ENCODE measurements at regions not wholly inside any gene's neighbourhood (a gene's known extent, or its start where the extent isn't known, plus 50 kb on each side); places are given as distances from the start of the nearest gene placed in this dataset.

GRCh38 chr12:27177706-27178105 lies 66.4 kb upstream of the STK38L start:
- no peak overlapping the region for H3K27ac ChIP-seq (replicated peaks)
- no peak overlapping the region for H3K4me3 ChIP-seq (replicated peaks; ENCODE audit: insufficient read depth, low read length)
- H3K27me3 ChIP-seq (ENCODE audit: insufficient read depth, poor library complexity, severe bottlenecking), result no peaks in the 10 kb centered on the region
- TF ChIP-seq, protein P1, sequence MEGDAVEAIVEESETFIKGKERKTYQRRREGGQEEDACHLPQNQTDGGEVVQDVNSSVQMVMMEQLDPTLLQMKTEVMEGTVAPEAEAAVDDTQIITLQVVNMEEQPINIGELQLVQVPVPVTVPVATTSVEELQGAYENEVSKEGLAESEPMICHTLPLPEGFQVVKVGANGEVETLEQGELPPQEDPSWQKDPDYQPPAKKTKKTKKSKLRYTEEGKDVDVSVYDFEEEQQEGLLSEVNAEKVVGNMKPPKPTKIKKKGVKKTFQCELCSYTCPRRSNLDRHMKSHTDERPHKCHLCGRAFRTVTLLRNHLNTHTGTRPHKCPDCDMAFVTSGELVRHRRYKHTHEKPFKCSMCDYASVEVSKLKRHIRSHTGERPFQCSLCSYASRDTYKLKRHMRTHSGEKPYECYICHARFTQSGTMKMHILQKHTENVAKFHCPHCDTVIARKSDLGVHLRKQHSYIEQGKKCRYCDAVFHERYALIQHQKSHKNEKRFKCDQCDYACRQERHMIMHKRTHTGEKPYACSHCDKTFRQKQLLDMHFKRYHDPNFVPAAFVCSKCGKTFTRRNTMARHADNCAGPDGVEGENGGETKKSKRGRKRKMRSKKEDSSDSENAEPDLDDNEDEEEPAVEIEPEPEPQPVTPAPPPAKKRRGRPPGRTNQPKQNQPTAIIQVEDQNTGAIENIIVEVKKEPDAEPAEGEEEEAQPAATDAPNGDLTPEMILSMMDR (IDR thresholded peaks at IDR 0.05; ENCODE audit: insufficient read depth, low read length), result no peak
- TF ChIP-seq SPI1 (IDR thresholded peaks at IDR 0.05; ENCODE audit: borderline replicate concordance, low read depth) (no peak), REST (IDR thresholded peaks at IDR 0.05; ENCODE audit: insufficient replicate concordance, low read depth) (no peak), POLR2AphosphoS5 (IDR thresholded peaks at IDR 0.05; ENCODE audit: low read depth) (no peak), GABPA (IDR thresholded peaks at IDR 0.05; ENCODE audit: low read depth) (no peak)
- DNase-seq (ENCODE audit: low read depth in 1 of 2, low spot score in 1 of 2), result no peak

DNA sequence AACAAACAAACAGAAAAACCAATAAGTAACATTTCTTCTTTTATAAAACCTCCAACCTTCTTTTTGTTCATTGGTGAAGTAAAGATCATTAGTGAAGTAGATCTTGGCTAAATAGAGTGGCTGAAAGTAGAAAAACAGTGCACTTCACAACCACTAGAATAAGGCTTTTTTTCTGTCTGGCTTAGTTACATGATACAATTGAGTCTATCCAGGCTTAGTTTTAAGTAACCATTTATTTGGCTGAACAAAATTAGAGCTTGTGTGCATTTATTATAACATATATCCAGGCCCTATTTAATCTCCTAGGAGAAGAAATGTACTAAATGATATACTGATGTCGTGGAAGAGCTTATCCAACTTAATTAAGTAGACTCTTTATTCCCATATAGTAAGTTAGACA lies 65.8 kb upstream of the STK38L start:
- DNase-seq (ENCODE audit: low read depth in 1 of 2, low spot score in 1 of 2), result no peak
- no peak overlapping the region for H3K27ac ChIP-seq (replicated peaks)
- no peaks in the 10 kb centered on the region for H3K27me3 ChIP-seq (ENCODE audit: insufficient read depth, poor library complexity, severe bottlenecking)
- no peak overlapping the region for H3K4me3 ChIP-seq (replicated peaks; ENCODE audit: insufficient read depth, low read length)
- TF ChIP-seq, protein P1 (IDR thresholded peaks at IDR 0.05; ENCODE audit: insufficient read depth, low read length), result no peak
- TF ChIP-seq POLR2AphosphoS5 (IDR thresholded peaks at IDR 0.05; ENCODE audit: low read depth), result no peak
- no peak for TF ChIP-seq REST (IDR thresholded peaks at IDR 0.05; ENCODE audit: insufficient replicate concordance, low read depth)
- no peak for TF ChIP-seq SPI1 (IDR thresholded peaks at IDR 0.05; ENCODE audit: borderline replicate concordance, low read depth)
- no peak for TF ChIP-seq GABPA (IDR thresholded peaks at IDR 0.05; ENCODE audit: low read depth)

- Histone ChIP-seq H3K27me3 (ENCODE audit: insufficient read depth, poor library complexity, severe bottlenecking) (no peaks in the 10 kb centered on the region), H3K4me3 (replicated peaks; ENCODE audit: insufficient read depth, low read length) (no peak overlapping the region), H3K27ac (replicated peaks) (no peak overlapping the region)
- no peak for DNase-seq (ENCODE audit: low read depth in 1 of 2, low spot score in 1 of 2)
- TF ChIP-seq POLR2AphosphoS5 (IDR thresholded peaks at IDR 0.05; ENCODE audit: low read depth), result no peak
- TF ChIP-seq SPI1 (IDR thresholded peaks at IDR 0.05; ENCODE audit: borderline replicate concordance, low read depth), result no peak
- no peak for TF ChIP-seq REST (IDR thresholded peaks at IDR 0.05; ENCODE audit: insufficient replicate concordance, low read depth)
- no peak for TF ChIP-seq GABPA (IDR thresholded peaks at IDR 0.05; ENCODE audit: low read depth)
- TF ChIP-seq, protein P1 (IDR thresholded peaks at IDR 0.05; ENCODE audit: insufficient read depth, low read length), result no peak
Measured at GRCh38 chr12:27178723-27179399, 65.2 kb upstream of the STK38L start.
